ENCODE measurements at regions not wholly inside any gene's neighbourhood (a gene's known extent, or its start where the extent isn't known, plus 50 kb on each side); places are given as distances from the start of the nearest gene placed in this dataset.

- H3K4me3 Mint-ChIP-seq, result no peak overlapping the region
- no peak for TF ChIP-seq CTCF (IDR thresholded peaks at IDR 0.05)
- no peak for DNase-seq
- H3K36me3 Mint-ChIP-seq (ENCODE audit: low read depth), result no peaks in the 10 kb centered on the region
- H3K27ac Mint-ChIP-seq, result no peak overlapping the region
- H3K27me3 Mint-ChIP-seq (ENCODE audit: insufficient read depth), result peaks cover 1% of the 10 kb centered on the region; the same call in 1 of the 2 replicates
- H3K9me3 Mint-ChIP-seq, result no peaks in the 10 kb centered on the region; the same call in 1 of the 2 replicates
- H3K4me1 Mint-ChIP-seq (ENCODE audit: low read depth), result peaks cover 5% of the 10 kb centered on the region; the same call in 1 of the 2 replicates
Measured at GRCh38 chr2:14350856-14351255, 281.7 kb upstream of the LRATD1 start.

- Mint-ChIP-seq H3K4me3 (no peak overlapping the region), H3K27me3 (ENCODE audit: insufficient read depth) (peaks cover 1% of the 10 kb centered on the region; the same call in 1 of the 2 replicates), H3K27ac (no peak overlapping the region), H3K9me3 (no peaks in the 10 kb centered on the region; the same call in 1 of the 2 replicates), H3K4me1 (ENCODE audit: low read depth) (peaks cover 5% of the 10 kb centered on the region; the same call in 1 of the 2 replicates), H3K36me3 (ENCODE audit: low read depth) (no peaks in the 10 kb centered on the region)
- TF ChIP-seq CTCF (IDR thresholded peaks at IDR 0.05), result no peak
- DNase-seq, result no peak
Measured at GRCh38 chr2:14352067-14352466, 280.4 kb upstream of the LRATD1 start.

GRCh38 chr2:14354231-14354630, 278.3 kb upstream of the LRATD1 start:
- no peak overlapping the region for H3K4me3 Mint-ChIP-seq
- H3K27ac Mint-ChIP-seq, result no peak overlapping the region
- DNase-seq, result no peak
- H3K27me3 Mint-ChIP-seq (ENCODE audit: insufficient read depth), result peaks cover 4% of the 10 kb centered on the region; the same call in 1 of the 2 replicates
- no peaks in the 10 kb centered on the region for H3K9me3 Mint-ChIP-seq
- TF ChIP-seq CTCF (IDR thresholded peaks at IDR 0.05), result no peak
- no peaks in the 10 kb centered on the region for H3K36me3 Mint-ChIP-seq (ENCODE audit: low read depth)
- H3K4me1 Mint-ChIP-seq (ENCODE audit: low read depth), result peaks cover 7% of the 10 kb centered on the region

GRCh38 chr2:14355102-14355501, 277.4 kb upstream of the LRATD1 start:
- peaks cover 2% of the 10 kb centered on the region; the same call in 1 of the 2 replicates for H3K27me3 Mint-ChIP-seq (ENCODE audit: insufficient read depth)
- no peaks in the 10 kb centered on the region for H3K9me3 Mint-ChIP-seq
- H3K27ac Mint-ChIP-seq, result no peak overlapping the region
- H3K4me1 Mint-ChIP-seq (ENCODE audit: low read depth), result peaks cover 7% of the 10 kb centered on the region
- no peak for DNase-seq
- H3K4me3 Mint-ChIP-seq, result no peak overlapping the region
- no peak for TF ChIP-seq CTCF (IDR thresholded peaks at IDR 0.05)
- no peaks in the 10 kb centered on the region for H3K36me3 Mint-ChIP-seq (ENCODE audit: low read depth)

- Mint-ChIP-seq H3K27ac (peak overlapping the region; percentile 65; the same call in 1 of the 2 replicates), H3K36me3 (ENCODE audit: low read depth) (no peaks in the 10 kb centered on the region), H3K4me1 (ENCODE audit: low read depth) (peaks cover 7% of the 10 kb centered on the region), H3K27me3 (ENCODE audit: insufficient read depth) (peaks cover 2% of the 10 kb centered on the region; the same call in 1 of the 2 replicates), H3K9me3 (no peaks in the 10 kb centered on the region), H3K4me3 (peak overlapping the region; percentile 72; the same call in 1 of the 2 replicates)
- TF ChIP-seq CTCF (IDR thresholded peaks at IDR 0.05), result no peak
- DNase-seq, result no peak
Measured at GRCh38 chr2:14358339-14358738, 274.2 kb upstream of the LRATD1 start.
